ENCODE measurements at regions not wholly inside any gene's neighbourhood (a gene's known extent, or its start where the extent isn't known, plus 50 kb on each side); places are given as distances from the start of the nearest gene placed in this dataset.
A peak's percentile ranks its signal among the peaks of the same experiment; 100 is the strongest.

DNA sequence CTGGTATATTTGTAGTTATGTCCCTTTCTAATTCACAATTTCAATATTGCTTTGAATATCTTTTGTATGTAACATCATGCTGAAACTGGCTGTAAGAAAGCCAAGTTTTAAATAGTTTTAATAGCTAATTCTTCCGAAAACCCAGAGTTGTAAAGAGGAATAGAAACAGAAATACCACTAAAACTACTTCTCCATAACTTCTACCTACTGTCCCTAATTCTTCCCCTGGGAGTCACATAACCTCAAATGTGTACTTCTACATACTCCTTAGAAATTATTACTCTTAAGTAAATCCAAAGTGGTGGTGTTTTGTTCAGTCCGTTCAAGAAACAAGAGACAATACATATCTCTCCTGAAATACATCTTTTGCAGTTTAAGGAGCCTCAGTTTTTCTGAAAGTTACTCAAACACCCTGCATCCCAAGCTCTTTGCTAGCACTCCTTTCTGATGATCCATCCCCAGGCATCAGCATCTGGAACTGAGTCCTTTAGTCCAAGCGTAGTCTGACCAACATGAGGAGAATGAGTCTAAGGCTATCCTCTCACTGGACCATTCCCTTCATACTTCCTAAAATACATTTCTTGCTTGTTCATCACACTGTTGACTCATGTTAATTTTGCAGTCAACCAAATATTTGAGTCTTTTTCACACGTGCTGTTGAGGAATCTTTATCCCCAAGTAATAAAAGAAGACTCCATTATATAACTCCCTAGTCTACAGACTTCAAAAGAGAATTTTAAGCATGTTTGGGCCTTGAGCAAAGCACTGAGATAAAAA, 214.3 kb upstream of the NUDT4 start:
- Histone ChIP-seq H2BK5ac (ENCODE audit: low read depth, low read length, poor library complexity, severe bottlenecking) (peak overlapping the region; percentile 53), H4K5ac (ENCODE audit: low read depth, low read length) (no peak overlapping the region), H2AFZ (replicated peaks; ENCODE audit: low read length, poor library complexity) (no peak overlapping the region), H2AK9ac (replicated peaks; ENCODE audit: low read depth, low read length, poor library complexity) (no peak overlapping the region), H3K27ac (ENCODE audit: insufficient read depth, low read length) (no peak overlapping the region), H2BK15ac (ENCODE audit: low read depth, low read length) (no peak overlapping the region), H3K9me3 (ENCODE audit: control insufficient read depth, insufficient read depth, low read length) (no peaks in the 10 kb centered on the region), H4K20me1 (ENCODE audit: insufficient read depth, low read length) (no peaks in the 10 kb centered on the region), H3K36me3 (ENCODE audit: control insufficient read depth, insufficient read depth, low read length) (no peaks in the 10 kb centered on the region), H3K27me3 (ENCODE audit: control insufficient read depth, insufficient read depth, low read length) (no peaks in the 10 kb centered on the region), H3K23ac (ENCODE audit: low read depth, low read length) (no peak overlapping the region; the same call in 1 of the 2 replicates), H2AK5ac (ENCODE audit: low read depth, low read length) (no peak overlapping the region), H3K79me1 (ENCODE audit: low read depth in 1 of 2, low read length in 2 of 2) (no peaks in the 10 kb centered on the region), H4K91ac (ENCODE audit: insufficient read depth, low read depth, low read length) (no peak overlapping the region), H3K4me2 (ENCODE audit: low read depth, low read length) (no peak overlapping the region), H3K18ac (ENCODE audit: low read depth, low read length) (no peak overlapping the region; the same call in 1 of the 2 replicates), H3K4ac (ENCODE audit: low read depth, low read length) (no peak overlapping the region), H3K9me1 (ENCODE audit: insufficient read depth, low read length) (no peaks in the 10 kb centered on the region), H3K4me1 (ENCODE audit: control insufficient read depth, insufficient read depth, low read length) (peaks cover 6% of the 10 kb centered on the region; the same call in 1 of the 2 replicates), H3K14ac (replicated peaks; ENCODE audit: low read depth, low read length) (0 out of 2 replicates have a peak overlapping the region, but pooled peaks have one; percentile 2), H2BK120ac (ENCODE audit: low read depth, low read length) (no peak overlapping the region; the same call in 1 of the 2 replicates), H2BK20ac (ENCODE audit: low read depth, low read length) (no peak overlapping the region), H4K8ac (ENCODE audit: low read depth in 2 of 2, low read length in 2 of 2) (no peak overlapping the region), H3K9ac (ENCODE audit: low read depth, low read length) (no peak overlapping the region), H3K56ac (ENCODE audit: extremely low read depth, insufficient read depth, low read length) (no peak overlapping the region), H3K4me3 (ENCODE audit: insufficient read depth, low read depth, low read length) (no peak overlapping the region)
- WGBS, 2 experiments (ENCODE audit: extremely low coverage in 2 of 2, insufficient read length in 1 of 2): no CpG with 5 or more reads among the region's 4 CpGs
- intact Hi-C loops (cut with micrococcal nuclease): no loop called here
- ChIA-PET CTCF (interaction anchor here (0.6 kb wide), 1 partner anchor 23 kb away, joined by 4 read pairs; no protein-coding TSS in a partner anchor), POLR2A (ENCODE audit: unreplicated experiment) (no interaction called here)
- DNase-seq: peak; percentile 91
- BruUV-seq (replicated peaks): no TSS peak
- dilution Hi-C loops (cut with HindIII; ENCODE audit: low sequenced_read_pairs, unreplicated experiment): no loop called here
- peak; percentile 97 for ATAC-seq (ENCODE audit: low read depth)
- in situ Hi-C loops (cut with MboI; ENCODE audit: low sequenced_read_pairs): no loop called here
- TF ChIP-seq MXI1 (IDR thresholded peaks at IDR 0.05; ENCODE audit: borderline replicate concordance, low read depth, low read length): no peak
- TF ChIP-seq RCOR1 (IDR thresholded peaks at IDR 0.05; ENCODE audit: insufficient replicate concordance, low read length): peak; percentile 24
- no peak for TF ChIP-seq ELK1 (IDR thresholded peaks at IDR 0.05; ENCODE audit: borderline replicate concordance, low read depth, low read length)
- TF ChIP-seq BHLHE40 (IDR thresholded peaks at IDR 0.05; ENCODE audit: low read depth, low read length): peak; percentile 93
- TF ChIP-seq FOS (IDR thresholded peaks at IDR 0.05; ENCODE audit: low read depth, low read length): peak; percentile 42; the same call in 1 of the 2 replicates
- peak; percentile 67 for TF ChIP-seq CEBPB (IDR thresholded peaks at IDR 0.05; ENCODE audit: low read depth, low read length)
- TF ChIP-seq SMC3 (IDR thresholded peaks at IDR 0.05; ENCODE audit: low read depth, low read length): no peak
- TF ChIP-seq MAZ (IDR thresholded peaks at IDR 0.05; ENCODE audit: borderline replicate concordance, low read depth, low read length): no peak
- no peak for TF ChIP-seq NFE2L2 (IDR thresholded peaks at IDR 0.05; ENCODE audit: low read depth, low read length)
- TF ChIP-seq USF2 (IDR thresholded peaks at IDR 0.05; ENCODE audit: low read depth, low read length): no peak
- TF ChIP-seq MAFK (IDR thresholded peaks at IDR 0.05; ENCODE audit: low read depth, low read length): peak; percentile 22; the same call in 1 of the 2 replicates
- TF ChIP-seq RAD21 (IDR thresholded peaks at IDR 0.05; ENCODE audit: low read length): no peak
- no peak for TF ChIP-seq CHD1 (IDR thresholded peaks at IDR 0.05; ENCODE audit: low read depth, low read length)
- TF ChIP-seq POLR2A (IDR thresholded peaks at IDR 0.05; ENCODE audit: low read depth, low read length): no peak
- no peak for TF ChIP-seq RFX5 (IDR thresholded peaks at IDR 0.05; ENCODE audit: low read depth, low read length)

All from IMR-90 (cell line).